ENCODE measurements at regions not wholly inside any gene's neighbourhood (a gene's known extent, or its start where the extent isn't known, plus 50 kb on each side); places are given as distances from the start of the nearest gene placed in this dataset.

DNA sequence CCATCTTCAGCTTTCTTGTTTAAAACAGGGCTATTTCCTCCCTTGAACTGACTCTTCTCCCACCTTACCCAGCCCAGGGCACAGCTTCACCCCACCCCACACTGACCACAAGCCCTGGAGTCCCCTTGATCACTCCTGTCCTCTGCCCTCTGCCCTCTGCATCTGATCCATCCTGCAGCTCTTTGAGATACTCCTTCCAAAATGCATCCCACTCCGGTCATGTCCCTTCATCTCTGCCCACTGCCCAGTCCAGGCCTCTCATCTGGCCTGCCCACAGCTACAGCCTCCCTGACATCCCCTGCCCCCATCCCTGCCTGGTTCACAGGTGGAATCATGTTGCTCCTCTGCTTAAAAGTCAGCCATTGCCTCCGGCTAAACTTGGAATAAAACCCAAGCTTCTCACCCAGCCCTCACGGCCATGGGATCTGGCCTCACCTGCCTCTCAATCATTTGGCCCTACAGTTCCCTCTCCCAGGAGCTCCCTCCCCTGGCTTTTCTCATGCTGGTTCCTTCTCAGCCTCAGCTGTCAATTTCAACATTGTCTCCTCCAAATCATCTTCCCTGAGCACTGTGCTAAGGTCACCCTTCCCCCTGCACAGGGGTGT lies 202.0 kb downstream of the MATN1 start:
- H3K27me3 ChIP-seq (ENCODE audit: control insufficient read depth, low read length), result no peaks in the 10 kb centered on the region; the same call in 1 of the 2 replicates
- no peaks in the 10 kb centered on the region for H3K36me3 ChIP-seq (ENCODE audit: control insufficient read depth, low read length)
- H3K9me3 ChIP-seq (ENCODE audit: control insufficient read depth, insufficient read depth, low read length), result no peaks in the 10 kb centered on the region
- H3K9me2 ChIP-seq (replicated peaks; ENCODE audit: control insufficient read depth, low read length), result no peaks in the 10 kb centered on the region
- H3K27ac ChIP-seq (ENCODE audit: low read depth, low read length), result no peak overlapping the region
- no peaks in the 10 kb centered on the region for H3F3A ChIP-seq (ENCODE audit: control insufficient read depth, insufficient read depth)
- no peaks in the 10 kb centered on the region for H3K79me2 ChIP-seq (ENCODE audit: control insufficient read depth, low read length)
- H3K4me1 ChIP-seq (ENCODE audit: control insufficient read depth, low read length), result no peaks in the 10 kb centered on the region
- no peak overlapping the region for H3K4me3 ChIP-seq (ENCODE audit: low read length)
- H3K4me2 ChIP-seq (ENCODE audit: low read length), result no peak overlapping the region
- TF ChIP-seq, protein P1, sequence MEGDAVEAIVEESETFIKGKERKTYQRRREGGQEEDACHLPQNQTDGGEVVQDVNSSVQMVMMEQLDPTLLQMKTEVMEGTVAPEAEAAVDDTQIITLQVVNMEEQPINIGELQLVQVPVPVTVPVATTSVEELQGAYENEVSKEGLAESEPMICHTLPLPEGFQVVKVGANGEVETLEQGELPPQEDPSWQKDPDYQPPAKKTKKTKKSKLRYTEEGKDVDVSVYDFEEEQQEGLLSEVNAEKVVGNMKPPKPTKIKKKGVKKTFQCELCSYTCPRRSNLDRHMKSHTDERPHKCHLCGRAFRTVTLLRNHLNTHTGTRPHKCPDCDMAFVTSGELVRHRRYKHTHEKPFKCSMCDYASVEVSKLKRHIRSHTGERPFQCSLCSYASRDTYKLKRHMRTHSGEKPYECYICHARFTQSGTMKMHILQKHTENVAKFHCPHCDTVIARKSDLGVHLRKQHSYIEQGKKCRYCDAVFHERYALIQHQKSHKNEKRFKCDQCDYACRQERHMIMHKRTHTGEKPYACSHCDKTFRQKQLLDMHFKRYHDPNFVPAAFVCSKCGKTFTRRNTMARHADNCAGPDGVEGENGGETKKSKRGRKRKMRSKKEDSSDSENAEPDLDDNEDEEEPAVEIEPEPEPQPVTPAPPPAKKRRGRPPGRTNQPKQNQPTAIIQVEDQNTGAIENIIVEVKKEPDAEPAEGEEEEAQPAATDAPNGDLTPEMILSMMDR (IDR thresholded peaks at IDR 0.05; ENCODE audit: low read depth, low read length, poor library complexity, severe bottlenecking), result no peak
- no peak for TF ChIP-seq EZH2phosphoT487 (IDR thresholded peaks at IDR 0.05; ENCODE audit: borderline replicate concordance, low read length)
- no peaks in the 10 kb centered on the region for H4K20me1 ChIP-seq (ENCODE audit: control insufficient read depth, insufficient read depth, low read depth, low read length)

DNA sequence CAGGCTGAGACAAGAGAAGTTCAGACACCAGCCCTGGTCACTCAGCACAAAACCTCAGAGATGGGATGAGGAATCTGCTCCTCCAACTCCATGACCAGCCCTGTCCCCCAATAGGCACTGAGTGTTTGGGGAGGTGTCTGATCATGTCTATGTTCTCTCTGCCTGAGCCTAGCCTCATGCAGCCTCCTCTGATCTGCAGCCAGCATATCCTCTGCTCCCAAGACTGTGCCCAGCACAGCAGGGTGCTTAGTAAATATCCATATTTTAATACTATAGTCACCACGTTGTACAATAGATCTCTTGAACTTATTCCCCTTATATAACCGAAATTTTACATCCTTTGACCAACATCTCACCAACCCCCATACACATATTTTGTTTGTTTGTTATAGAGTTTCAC lies 202.9 kb downstream of the MATN1 start:
- Histone ChIP-seq H3K4me3 (ENCODE audit: low read length) (no peak overlapping the region), H4K20me1 (ENCODE audit: control insufficient read depth, insufficient read depth, low read depth, low read length) (no peaks in the 10 kb centered on the region), H3K9me2 (replicated peaks; ENCODE audit: control insufficient read depth, low read length) (no peaks in the 10 kb centered on the region), H3K9me3 (ENCODE audit: control insufficient read depth, insufficient read depth, low read length) (no peaks in the 10 kb centered on the region), H3K36me3 (ENCODE audit: control insufficient read depth, low read length) (no peaks in the 10 kb centered on the region), H3K27ac (ENCODE audit: low read depth, low read length) (no peak overlapping the region), H3K4me2 (ENCODE audit: low read length) (no peak overlapping the region), H3K27me3 (ENCODE audit: control insufficient read depth, low read length) (no peaks in the 10 kb centered on the region; the same call in 1 of the 2 replicates), H3F3A (ENCODE audit: control insufficient read depth, insufficient read depth) (no peaks in the 10 kb centered on the region), H3K79me2 (ENCODE audit: control insufficient read depth, low read length) (no peaks in the 10 kb centered on the region), H3K4me1 (ENCODE audit: control insufficient read depth, low read length) (peaks cover 5% of the 10 kb centered on the region)
- TF ChIP-seq, protein P1 (IDR thresholded peaks at IDR 0.05; ENCODE audit: low read depth, low read length, poor library complexity, severe bottlenecking), result no peak

DNA sequence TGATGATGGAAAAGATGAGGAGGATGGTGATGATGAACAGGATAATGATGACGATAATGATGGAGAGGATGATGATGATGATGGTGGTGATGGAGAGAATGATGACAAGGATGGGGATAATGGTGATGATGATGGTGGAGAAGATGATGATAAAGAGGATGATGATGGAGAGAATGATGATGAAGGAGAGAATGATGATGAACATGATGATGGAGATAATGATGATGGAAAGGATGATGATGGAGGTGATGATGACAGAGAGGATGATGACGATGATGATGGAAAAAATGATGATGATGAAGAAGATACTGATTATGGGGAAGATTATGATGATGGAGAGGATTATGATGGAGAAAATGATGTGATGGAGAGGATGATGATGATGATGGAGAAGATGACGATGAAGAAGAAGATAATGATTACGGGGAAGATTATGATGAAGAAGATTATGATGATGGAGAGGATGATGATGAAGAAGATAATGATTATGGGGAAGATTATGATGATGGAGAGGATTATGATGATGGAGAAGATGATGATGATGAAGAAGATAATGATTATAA lies 204.1 kb downstream of the MATN1 start:
- Histone ChIP-seq H4K20me1 (ENCODE audit: control insufficient read depth, insufficient read depth, low read depth, low read length) (no peaks in the 10 kb centered on the region), H3K4me3 (ENCODE audit: low read length) (no peak overlapping the region), H3K9me3 (ENCODE audit: control insufficient read depth, insufficient read depth, low read length) (no peaks in the 10 kb centered on the region), H3F3A (ENCODE audit: control insufficient read depth, insufficient read depth) (no peaks in the 10 kb centered on the region), H3K27me3 (ENCODE audit: control insufficient read depth, low read length) (no peaks in the 10 kb centered on the region; the same call in 1 of the 2 replicates), H3K4me1 (ENCODE audit: control insufficient read depth, low read length) (peaks cover 7% of the 10 kb centered on the region), H3K79me2 (ENCODE audit: control insufficient read depth, low read length) (no peaks in the 10 kb centered on the region), H3K4me2 (ENCODE audit: low read length) (no peak overlapping the region), H3K9me2 (replicated peaks; ENCODE audit: control insufficient read depth, low read length) (no peaks in the 10 kb centered on the region), H3K27ac (ENCODE audit: low read depth, low read length) (no peak overlapping the region), H3K36me3 (ENCODE audit: control insufficient read depth, low read length) (no peaks in the 10 kb centered on the region)
- TF ChIP-seq, protein P1 (IDR thresholded peaks at IDR 0.05; ENCODE audit: low read depth, low read length, poor library complexity, severe bottlenecking), result no peak
- no peak for TF ChIP-seq EZH2phosphoT487 (IDR thresholded peaks at IDR 0.05; ENCODE audit: borderline replicate concordance, low read length)
